IMR-90 (cell line): ENCODE measurements at regions not wholly inside any gene's neighbourhood (a gene's known extent, or its start where the extent isn't known, plus 50 kb on each side); places are given as distances from the start of the nearest gene placed in this dataset.

Source experiments
- ATAC-seq: fragments of 200-7000 bp; cut with Tn5 transposase; 2 replicates; pipeline ENCODE4 v1.9.1; 2020; ENCODE audit warnings: low read depth, mild to moderate bottlenecking, moderate library complexity
- BruUV-seq: library from RNA; stranded (reverse); fragments of 400-500 nt; replicated peaks from 2 replicates; lab custom pipeline; 2021; lab: Mats Ljungman, UMichigan
- CTCF ChIA-PET: fragments of 300-600 bp; formaldehyde crosslinking; extraction: SDS; loops from one replicate; lab custom pipeline; 2021; ENCODE audit warnings: antibody characterized with exemption; lab: Yijun Ruan, JAX
- POLR2A ChIA-PET: fragments of 300-600 bp; sonication (Branson Sonifier 250); formaldehyde crosslinking; loops from one replicate; lab custom pipeline; 2022; ENCODE audit warnings: antibody characterized with exemption; ENCODE audit not compliant: unreplicated experiment; lab: Charles Lee
- DNase-seq: peaks from one replicate; pipeline ENCODE4 v3.0.0; 2013
- H2AFZ ChIP-seq: replicated peaks from 2 replicates; pipeline ENCODE3; 2013; ENCODE audit warnings: low read length, mild to moderate bottlenecking; ENCODE audit not compliant: poor library complexity
- H2AK5ac ChIP-seq: 2 replicates; pipeline ENCODE4 v1.6.1; 2013; ENCODE audit warnings: low read depth, low read length, inconsistent platforms
- H2AK9ac ChIP-seq: replicated peaks from 2 replicates; pipeline ENCODE3; 2013; ENCODE audit warnings: mild to moderate bottlenecking, low read depth, low read length, moderate library complexity; ENCODE audit not compliant: poor library complexity
- H2BK120ac ChIP-seq: 2 replicates; pipeline ENCODE4 v1.6.1; 2013; ENCODE audit warnings: low read depth, low read length, inconsistent platforms
- H2BK15ac ChIP-seq: 3 replicates; pipeline ENCODE4 v1.6.1; 2013; ENCODE audit warnings: low read depth, low read length, inconsistent platforms
- H2BK20ac ChIP-seq: 2 replicates; pipeline ENCODE4 v1.6.1; 2013; ENCODE audit warnings: low read depth, mild to moderate bottlenecking, inconsistent platforms, low read length, moderate library complexity
- H2BK5ac ChIP-seq: 2 replicates; pipeline ENCODE4 v1.6.1; 2013; ENCODE audit warnings: mild to moderate bottlenecking, low read depth, low read length, inconsistent platforms; ENCODE audit not compliant: poor library complexity, severe bottlenecking
- H3K14ac ChIP-seq: replicated peaks from 2 replicates; pipeline ENCODE4 v1.6.1; 2013; ENCODE audit warnings: low read depth, low read length, inconsistent platforms
- H3K18ac ChIP-seq: 2 replicates; pipeline ENCODE4 v1.6.1; 2013; ENCODE audit warnings: low read depth, low read length, control low read depth
- H3K23ac ChIP-seq: 2 replicates; pipeline ENCODE4 v1.6.1; 2013; ENCODE audit warnings: low read depth, low read length, inconsistent platforms
- H3K27ac ChIP-seq: 2 replicates; pipeline ENCODE4 v1.5.1; 2013; ENCODE audit warnings: mild to moderate bottlenecking, control low read depth, low read length; ENCODE audit not compliant: insufficient read depth
- H3K27me3 ChIP-seq: 2 replicates; pipeline ENCODE4 v1.6.1; 2013; ENCODE audit warnings: low read length; ENCODE audit not compliant: control insufficient read depth, insufficient read depth
- H3K36me3 ChIP-seq: 2 replicates; pipeline ENCODE4 v1.6.1; 2013; ENCODE audit warnings: low read length, mixed read lengths; ENCODE audit not compliant: control insufficient read depth, insufficient read depth
- H3K4ac ChIP-seq: 2 replicates; pipeline ENCODE4 v1.6.1; 2013; ENCODE audit warnings: low read depth, low read length, inconsistent platforms
- H3K4me1 ChIP-seq: 2 replicates; pipeline ENCODE4 v1.6.1; 2013; ENCODE audit warnings: low read length, mixed read lengths; ENCODE audit not compliant: control insufficient read depth, insufficient read depth
- H3K4me2 ChIP-seq: 2 replicates; pipeline ENCODE4 v1.6.1; 2013; ENCODE audit warnings: low read depth, mild to moderate bottlenecking, control low read depth, low read length, moderate library complexity
- H3K4me3 ChIP-seq: 2 replicates; pipeline ENCODE4 v1.5.1; 2013; ENCODE audit warnings: low read depth, mild to moderate bottlenecking, control low read depth, low read length, moderate library complexity; ENCODE audit not compliant: insufficient read depth
- H3K56ac ChIP-seq: 2 replicates; pipeline ENCODE4 v1.6.1; 2013; ENCODE audit warnings: low read length, inconsistent platforms; ENCODE audit not compliant: insufficient read depth; ENCODE audit errors: extremely low read depth
- H3K79me1 ChIP-seq, 2 experiments: 2 replicates each; pipeline ENCODE4 v1.6.1; 2013; ENCODE audit warnings: low read length in 2 of 2, inconsistent platforms in 1 of 2, low read depth in 1 of 2
- H3K9ac ChIP-seq: 2 replicates; pipeline ENCODE4 v1.6.1; 2013; ENCODE audit warnings: low read depth, low read length, control low read depth
- H3K9me1 ChIP-seq: 2 replicates; pipeline ENCODE4 v1.6.1; 2013; ENCODE audit warnings: low read length, inconsistent platforms; ENCODE audit not compliant: insufficient read depth
- H3K9me3 ChIP-seq: 2 replicates; pipeline ENCODE4 v1.6.1; 2013; ENCODE audit warnings: low read length; ENCODE audit not compliant: control insufficient read depth, insufficient read depth
- H4K20me1 ChIP-seq: 2 replicates; pipeline ENCODE4 v1.6.1; 2013; ENCODE audit warnings: low read length, inconsistent platforms; ENCODE audit not compliant: insufficient read depth
- H4K5ac ChIP-seq: 2 replicates; pipeline ENCODE4 v1.6.1; 2013; ENCODE audit warnings: mild to moderate bottlenecking, low read depth, low read length, control low read depth
- H4K8ac ChIP-seq, 2 experiments: 2 replicates each; pipeline ENCODE4 v1.6.1; 2013; ENCODE audit warnings: low read depth in 2 of 2, low read length in 2 of 2, control low read depth in 1 of 2, inconsistent platforms in 1 of 2
- H4K91ac ChIP-seq: 2 replicates; pipeline ENCODE4 v1.6.1; 2013; ENCODE audit warnings: low read depth, low read length, inconsistent platforms; ENCODE audit not compliant: insufficient read depth
- BHLHE40 ChIP-seq: fragments of 150-350 bp; IDR thresholded peaks from 2 replicates; pipeline ENCODE4 v1.6.1; 2016; ENCODE audit warnings: mild to moderate bottlenecking, low read depth, low read length
- CEBPB ChIP-seq: IDR thresholded peaks from 2 replicates; pipeline ENCODE4 v1.6.1; 2012; ENCODE audit warnings: low read depth, low read length, improper control_type of control experiment
- MAFK ChIP-seq: IDR thresholded peaks from 2 replicates; pipeline ENCODE4 v1.6.1; 2012; ENCODE audit warnings: low read depth, low read length, improper control_type of control experiment
- MAZ ChIP-seq: IDR thresholded peaks from 2 replicates; pipeline ENCODE4 v1.6.1; 2012; ENCODE audit warnings: low read depth, mild to moderate bottlenecking, low read length, improper control_type of control experiment, moderate library complexity, borderline replicate concordance
- MXI1 ChIP-seq: IDR thresholded peaks from 2 replicates; pipeline ENCODE4 v1.6.1; 2012; ENCODE audit warnings: low read depth, mild to moderate bottlenecking, low read length, moderate library complexity, borderline replicate concordance
- POLR2A ChIP-seq: IDR thresholded peaks from 2 replicates; pipeline ENCODE4 v1.6.1; 2012; ENCODE audit warnings: mild to moderate bottlenecking, low read depth, low read length
- RAD21 ChIP-seq: IDR thresholded peaks from 2 replicates; pipeline ENCODE4 v1.6.1; 2012; ENCODE audit warnings: low read length, improper control_type of control experiment
- RCOR1 ChIP-seq: IDR thresholded peaks from 2 replicates; pipeline ENCODE4 v1.6.1; 2012; ENCODE audit warnings: mild to moderate bottlenecking, low read length, improper control_type of control experiment; ENCODE audit not compliant: insufficient replicate concordance
- WGBS, 2 experiments: methylation state at CpG; one replicate each; pipeline versions ENCODE4 v1.1.5 to v1.1.7; 2013; ENCODE audit warnings: missing lambda C conversion rate in 2 of 2; ENCODE audit not compliant: insufficient read length in 1 of 2; ENCODE audit errors: extremely low coverage in 2 of 2; 5-methylcytosine and 5-hydroxymethylcytosine counted together
- dilution Hi-C: fragments of 300-500 bp; cut with HindIII; formaldehyde crosslinking; loops from one replicate; pipeline ENCODE4 v1.14.3; 2018; ENCODE audit warnings: low sequenced_read_pairs; ENCODE audit not compliant: unreplicated experiment
- in situ Hi-C: fragments of 300-500 bp; cut with MboI; formaldehyde crosslinking; loops from 3 replicates; pipeline ENCODE4 v1.14.3; 2019; ENCODE audit warnings: low sequenced_read_pairs, inconsistent platforms, mixed read lengths
- intact Hi-C: fragments of 100-400 bp; cut with micrococcal nuclease; formaldehyde crosslinking; loops from 2 replicates; pipeline ENCODE4 v1.10.0; 2022
- TF ChIP-seq, protein P1 (sequence below): conservative IDR thresholded peaks from 2 replicates; pipeline ENCODE4 v1.5.1; 2012; ENCODE audit warnings: mild to moderate bottlenecking, low read depth, low read length, improper control_type of control experiment

- Histone ChIP-seq H3K79me1 (no peaks in the 10 kb centered on the region), H2AK5ac (no peak overlapping the region), H3K9ac (no peak overlapping the region), H4K91ac (no peak overlapping the region), H3K56ac (no peak overlapping the region), H3K27me3 (no peaks in the 10 kb centered on the region), H3K36me3 (no peaks in the 10 kb centered on the region), H2BK5ac (no peak overlapping the region), H3K9me1 (no peaks in the 10 kb centered on the region), H2BK120ac (no peak overlapping the region), H2AFZ (no peak overlapping the region), H4K5ac (no peak overlapping the region), H3K9me3 (no peaks in the 10 kb centered on the region), H3K27ac (no peak overlapping the region), H4K8ac (no peak overlapping the region), H3K18ac (no peak overlapping the region), H3K4ac (no peak overlapping the region), H4K20me1 (no peaks in the 10 kb centered on the region), H2AK9ac (no peak overlapping the region), H3K4me1 (no peaks in the 10 kb centered on the region), H3K4me3 (no peak overlapping the region), H3K4me2 (no peak overlapping the region), H2BK15ac (no peak overlapping the region), H3K14ac (no peak overlapping the region), H2BK20ac (no peak overlapping the region), H3K23ac (no peak overlapping the region)
- WGBS, 2 experiments = no CpG with 5 or more reads among the region's 1 CpG
- no TSS peak for BruUV-seq
- in situ Hi-C loops (no loop called here), dilution Hi-C loops (no loop called here), intact Hi-C loops (no loop called here)
- no peak for DNase-seq
- ATAC-seq = no peak
- ChIA-PET POLR2A (no interaction called here), CTCF (interaction anchor here (1.7 kb wide), 1 partner anchor 17 kb away, joined by 4 read pairs; no protein-coding TSS in a partner anchor)
- TF ChIP-seq CEBPB (no peak), MAZ (no peak), POLR2A (no peak), MXI1 (no peak), MAFK (no peak), RAD21 (no peak), RCOR1 (no peak), BHLHE40 (no peak)
- TF ChIP-seq, protein P1, sequence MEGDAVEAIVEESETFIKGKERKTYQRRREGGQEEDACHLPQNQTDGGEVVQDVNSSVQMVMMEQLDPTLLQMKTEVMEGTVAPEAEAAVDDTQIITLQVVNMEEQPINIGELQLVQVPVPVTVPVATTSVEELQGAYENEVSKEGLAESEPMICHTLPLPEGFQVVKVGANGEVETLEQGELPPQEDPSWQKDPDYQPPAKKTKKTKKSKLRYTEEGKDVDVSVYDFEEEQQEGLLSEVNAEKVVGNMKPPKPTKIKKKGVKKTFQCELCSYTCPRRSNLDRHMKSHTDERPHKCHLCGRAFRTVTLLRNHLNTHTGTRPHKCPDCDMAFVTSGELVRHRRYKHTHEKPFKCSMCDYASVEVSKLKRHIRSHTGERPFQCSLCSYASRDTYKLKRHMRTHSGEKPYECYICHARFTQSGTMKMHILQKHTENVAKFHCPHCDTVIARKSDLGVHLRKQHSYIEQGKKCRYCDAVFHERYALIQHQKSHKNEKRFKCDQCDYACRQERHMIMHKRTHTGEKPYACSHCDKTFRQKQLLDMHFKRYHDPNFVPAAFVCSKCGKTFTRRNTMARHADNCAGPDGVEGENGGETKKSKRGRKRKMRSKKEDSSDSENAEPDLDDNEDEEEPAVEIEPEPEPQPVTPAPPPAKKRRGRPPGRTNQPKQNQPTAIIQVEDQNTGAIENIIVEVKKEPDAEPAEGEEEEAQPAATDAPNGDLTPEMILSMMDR = no peak
These were observed 98.1 kb downstream of the NEDD1 start for GRCh38 chr12:97005174-97005573.
